Peyer's patch (tissue), 4 donors: ENCODE measurements at regions not wholly inside any gene's neighbourhood (a gene's known extent, or its start where the extent isn't known, plus 50 kb on each side); places are given as distances from the start of the nearest gene placed in this dataset.
"Not testable (repeated sequence)": the region's sequence is repeated elsewhere in the genome, so short reads cannot be mapped to it uniquely, and the experiment has no call there.

Experiments
- DNase-seq, 3 donors: peaks; one replicate each; pipeline ENCODE4 v3.0.0-alpha.2; 2017 to 2019
- H3K27ac ChIP-seq, 4 donors: fragments of 200-600 bp; sonication (generic); one replicate each; pipeline ENCODE4 v1.5.1; 2016 to 2019
- H3K27me3 ChIP-seq, 2 donors: fragments of 200-600 bp; sonication (generic); one replicate each; pipeline ENCODE4 v1.5.1; 2019
- H3K36me3 ChIP-seq, 3 donors: fragments of 200-600 bp; sonication (generic); one replicate each; pipeline ENCODE4 v1.5.1; 2016 to 2019
- H3K4me1 ChIP-seq, 4 donors: fragments of 200-600 bp; sonication (generic); one replicate each; pipeline ENCODE4 v1.5.1; 2016 to 2019
- H3K4me3 ChIP-seq, 4 donors: fragments of 200-600 bp; sonication (generic); 1 replicate in 3 of 4; 2 replicates in 1 of 4; pipeline ENCODE4 v1.5.1; 2016 to 2019; ENCODE audit warnings: mild to moderate bottlenecking in 1 of 4
- H3K9me3 ChIP-seq, 4 donors: fragments of 200-600 bp; sonication (generic); one replicate each; pipeline ENCODE4 v1.5.1; 2016 to 2019; ENCODE audit warnings: mild to moderate bottlenecking in 1 of 4
- CTCF ChIP-seq, 6 experiments: fragments of 450-650 bp in 4 of 6; fragments of 200-600 bp in 2 of 6; sonication (generic) in 1 of 6; IDR thresholded peaks; one replicate each; pipeline ENCODE4 v1.5.1; 2017 to 2019; ENCODE audit warnings: antibody characterized with exemption in 6 of 6, mild to moderate bottlenecking in 3 of 6, moderate library complexity in 1 of 6
- POLR2A ChIP-seq, 2 donors: fragments of 450-650 bp; IDR thresholded peaks; one replicate each; pipeline ENCODE4 v1.5.1; 2017; ENCODE audit warnings: antibody characterized with exemption in 2 of 2, mild to moderate bottlenecking in 2 of 2, moderate library complexity in 2 of 2

- no peak for TF ChIP-seq POLR2A (IDR thresholded peaks at IDR 0.05)
- no peak for TF ChIP-seq CTCF (IDR thresholded peaks at IDR 0.05)
- H3K27me3 ChIP-seq: no peaks in the 10 kb centered on the region
- H3K27ac ChIP-seq: no peak overlapping the region
- peaks cover 0 to 41% (median 0%) of the 10 kb centered on the region in 4 donors for H3K9me3 ChIP-seq
- no peak overlapping the region for H3K4me3 ChIP-seq
- H3K4me1 ChIP-seq: no peaks in the 10 kb centered on the region
- H3K36me3 ChIP-seq: no peaks in the 10 kb centered on the region
- DNase-seq: no peak
Measured at GRCh38 chr2:89820248-89820647, 1128.8 kb downstream of the RPIA start.

GRCh38 chr2:89821455-89821945 lies 1130.0 kb downstream of the RPIA start:
- Histone ChIP-seq H3K9me3 (peaks cover 0 to 37% (median 0%) of the 10 kb centered on the region in 4 donors), H3K36me3 (no peaks in the 10 kb centered on the region), H3K4me3 (no peak overlapping the region), H3K27me3 (no peaks in the 10 kb centered on the region), H3K4me1 (no peaks in the 10 kb centered on the region), H3K27ac (no peak overlapping the region)
- TF ChIP-seq POLR2A (IDR thresholded peaks at IDR 0.05): no peak
- no peak for TF ChIP-seq CTCF (IDR thresholded peaks at IDR 0.05)
- no peak for DNase-seq

DNA sequence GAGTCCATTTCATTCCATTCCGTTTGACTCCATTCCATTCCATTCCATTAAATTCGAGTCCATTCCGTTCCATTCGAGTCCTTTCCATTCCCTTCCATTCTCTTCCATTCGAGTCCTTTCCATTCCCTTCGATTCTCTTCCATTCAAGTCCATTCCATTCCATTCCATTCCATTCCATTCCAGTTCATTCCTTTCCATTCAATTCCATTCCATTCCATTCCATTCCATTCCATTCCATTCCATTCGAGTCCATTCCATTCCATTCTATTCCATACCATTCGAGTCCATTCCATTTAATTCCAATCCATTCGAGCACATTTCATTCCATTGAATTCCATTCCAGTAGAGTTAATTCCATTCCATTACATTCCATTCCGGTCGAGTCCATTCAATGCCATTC lies 1130.9 kb downstream of the RPIA start:
- not testable (repeated sequence) for H3K27me3 ChIP-seq, H3K4me1 ChIP-seq, H3K36me3 ChIP-seq, H3K27ac ChIP-seq, H3K4me3 ChIP-seq, DNase-seq
- peaks cover 0 to 37% (median 0%) of the 10 kb centered on the region in 4 donors for H3K9me3 ChIP-seq

DNA sequence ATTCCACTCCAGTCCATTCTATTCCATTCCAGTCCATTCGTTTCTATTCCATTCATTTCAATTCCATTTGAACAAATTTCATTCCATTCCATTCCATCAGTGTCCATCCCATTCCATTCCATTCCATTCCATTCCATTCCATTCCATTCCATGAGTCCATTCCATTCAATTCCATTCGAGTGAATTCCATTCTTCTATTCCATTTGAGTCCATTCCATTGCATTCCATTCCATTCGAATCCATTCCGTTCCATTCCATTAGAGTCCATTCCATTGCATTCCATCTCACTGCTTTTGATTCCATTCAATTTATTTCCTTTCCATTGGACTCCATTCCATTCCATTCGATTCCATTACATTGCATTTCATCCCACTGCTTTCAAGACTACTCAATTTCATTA lies 1132.1 kb downstream of the RPIA start:
- peaks cover 0 to 28% (median 0%) of the 10 kb centered on the region in 4 donors for H3K9me3 ChIP-seq

GRCh38 chr2:89825034-89825433 lies 1133.6 kb downstream of the RPIA start:
- DNase-seq: no peak
- Histone ChIP-seq H3K36me3 (no peaks in the 10 kb centered on the region), H3K9me3 (peaks cover 0 to 21% (median 0%) of the 10 kb centered on the region in 4 donors), H3K4me1 (no peaks in the 10 kb centered on the region), H3K27me3 (no peaks in the 10 kb centered on the region), H3K4me3 (no peak overlapping the region), H3K27ac (no peak overlapping the region)
- TF ChIP-seq CTCF (IDR thresholded peaks at IDR 0.05) (no peak), POLR2A (IDR thresholded peaks at IDR 0.05) (no peak)

More for the DNA sequence above, 1132.1 kb downstream of the RPIA start:
- DNase-seq: no peak
- no peak overlapping the region for H3K4me3 ChIP-seq
- no peaks in the 10 kb centered on the region for H3K36me3 ChIP-seq
- TF ChIP-seq POLR2A (IDR thresholded peaks at IDR 0.05) (no peak), CTCF (IDR thresholded peaks at IDR 0.05) (no peak)
- H3K4me1 ChIP-seq: no peaks in the 10 kb centered on the region
- H3K27me3 ChIP-seq: no peaks in the 10 kb centered on the region
- no peak overlapping the region for H3K27ac ChIP-seq

- not testable (repeated sequence) for H3K36me3 ChIP-seq, DNase-seq, H3K4me3 ChIP-seq, H3K27me3 ChIP-seq, H3K4me1 ChIP-seq, H3K27ac ChIP-seq
- H3K9me3 ChIP-seq: peaks cover 0 to 30% (median 2%) of the 10 kb centered on the region in 4 donors
Measured at GRCh38 chr2:89826741-89827140, 1135.3 kb downstream of the RPIA start.

DNA sequence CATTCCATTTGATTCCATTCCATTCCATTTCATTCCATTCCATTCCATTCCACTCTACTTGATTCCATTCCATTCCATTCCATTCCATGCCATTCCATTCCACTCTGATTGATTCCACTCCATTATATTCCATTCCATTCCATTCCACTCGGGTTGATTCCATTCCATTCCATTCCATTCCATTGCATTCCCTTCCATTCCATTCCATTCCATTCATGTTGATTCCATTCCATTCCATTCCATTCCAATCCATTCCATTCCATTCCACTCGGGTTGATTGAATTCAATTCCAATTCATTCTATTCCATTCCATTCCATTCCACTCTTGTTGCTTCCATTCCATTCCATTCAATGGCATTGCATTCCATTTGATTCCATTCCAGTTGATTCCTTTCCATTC lies 1136.4 kb downstream of the RPIA start:
- DNase-seq, H3K4me3 ChIP-seq, H3K27me3 ChIP-seq, H3K36me3 ChIP-seq, H3K27ac ChIP-seq, H3K4me1 ChIP-seq: not testable (repeated sequence)
- H3K9me3 ChIP-seq: peaks cover 0 to 27% (median 2%) of the 10 kb centered on the region in 4 donors

DNA sequence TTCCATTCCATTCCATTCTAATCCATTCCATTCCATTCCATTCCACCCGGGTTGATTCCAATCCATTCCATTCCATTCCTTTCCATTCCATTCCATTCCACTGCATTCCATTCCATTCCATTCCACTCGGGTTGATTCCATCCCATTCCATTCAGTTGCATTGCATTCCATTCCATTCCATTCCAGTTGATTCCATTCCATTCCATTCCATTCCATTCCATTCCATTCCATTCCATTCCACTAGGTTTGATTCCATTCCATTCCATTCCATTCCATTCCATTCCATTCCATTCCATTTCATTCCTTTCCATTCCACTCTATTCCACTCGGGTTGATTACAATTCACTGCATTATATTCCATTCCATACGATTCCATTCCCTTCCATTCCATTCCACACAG lies 1136.9 kb downstream of the RPIA start:
- H3K27ac ChIP-seq, H3K36me3 ChIP-seq, H3K4me1 ChIP-seq, H3K27me3 ChIP-seq, DNase-seq, H3K4me3 ChIP-seq: not testable (repeated sequence)
- peaks cover 0 to 27% (median 2%) of the 10 kb centered on the region in 4 donors for H3K9me3 ChIP-seq

- peaks cover 0 to 28% (median 2%) of the 10 kb centered on the region in 4 donors for H3K9me3 ChIP-seq
- DNase-seq, H3K36me3 ChIP-seq, H3K27me3 ChIP-seq, H3K27ac ChIP-seq, H3K4me1 ChIP-seq, H3K4me3 ChIP-seq: not testable (repeated sequence)
Measured at GRCh38 chr2:89828961-89829631, 1137.6 kb downstream of the RPIA start.
